Sigmoid colon (tissue), 3 donors: ENCODE measurements at regions not wholly inside any gene's neighbourhood (a gene's known extent, or its start where the extent isn't known, plus 50 kb on each side); places are given as distances from the start of the nearest gene placed in this dataset.

Experiments used
- CTCF ChIP-seq, 4 experiments: fragments of 450-650 bp in 3 of 4; fragments of 200-600 bp in 1 of 4; IDR thresholded peaks; one replicate each; pipeline ENCODE4 v1.5.1; 2016 to 2019; ENCODE audit warnings: antibody characterized with exemption in 4 of 4, mild to moderate bottlenecking in 3 of 4, moderate library complexity in 2 of 4
- POLR2A ChIP-seq, 2 donors: fragments of 450-650 bp; IDR thresholded peaks; one replicate each; pipeline ENCODE4 v1.6.1; 2016; ENCODE audit warnings: antibody characterized with exemption in 2 of 2, mild to moderate bottlenecking in 2 of 2, moderate library complexity in 2 of 2

DNA sequence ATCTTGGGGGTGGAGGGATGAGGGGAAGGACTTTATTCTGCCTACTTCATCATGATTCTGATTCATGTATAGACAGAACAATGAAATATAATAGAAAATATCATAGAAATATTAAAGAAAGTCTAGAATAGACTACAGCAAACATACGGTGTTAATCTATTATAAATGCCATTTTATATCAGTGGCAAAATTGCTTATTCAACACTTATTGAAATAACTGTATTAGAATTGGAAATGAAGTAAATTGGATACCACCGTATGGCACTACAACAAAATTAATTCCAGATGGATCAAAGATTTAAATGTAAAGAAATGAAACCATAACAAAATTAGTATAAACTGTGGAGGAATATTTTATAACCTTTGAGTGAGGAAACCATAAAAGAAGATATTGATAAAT lies 213.3 kb upstream of the CTAGE1 start:
- TF ChIP-seq POLR2A (IDR thresholded peaks at IDR 0.05) (no peak), CTCF (IDR thresholded peaks at IDR 0.05) (no peak)
